EH (cell line): ENCODE measurements at regions not wholly inside any gene's neighbourhood (a gene's known extent, or its start where the extent isn't known, plus 50 kb on each side); places are given as distances from the start of the nearest gene placed in this dataset.

Experiments
- DNase-seq: peaks from one replicate; pipeline ENCODE4 v3.0.0-alpha.2; 2015; ENCODE audit warnings: low read depth

DNA sequence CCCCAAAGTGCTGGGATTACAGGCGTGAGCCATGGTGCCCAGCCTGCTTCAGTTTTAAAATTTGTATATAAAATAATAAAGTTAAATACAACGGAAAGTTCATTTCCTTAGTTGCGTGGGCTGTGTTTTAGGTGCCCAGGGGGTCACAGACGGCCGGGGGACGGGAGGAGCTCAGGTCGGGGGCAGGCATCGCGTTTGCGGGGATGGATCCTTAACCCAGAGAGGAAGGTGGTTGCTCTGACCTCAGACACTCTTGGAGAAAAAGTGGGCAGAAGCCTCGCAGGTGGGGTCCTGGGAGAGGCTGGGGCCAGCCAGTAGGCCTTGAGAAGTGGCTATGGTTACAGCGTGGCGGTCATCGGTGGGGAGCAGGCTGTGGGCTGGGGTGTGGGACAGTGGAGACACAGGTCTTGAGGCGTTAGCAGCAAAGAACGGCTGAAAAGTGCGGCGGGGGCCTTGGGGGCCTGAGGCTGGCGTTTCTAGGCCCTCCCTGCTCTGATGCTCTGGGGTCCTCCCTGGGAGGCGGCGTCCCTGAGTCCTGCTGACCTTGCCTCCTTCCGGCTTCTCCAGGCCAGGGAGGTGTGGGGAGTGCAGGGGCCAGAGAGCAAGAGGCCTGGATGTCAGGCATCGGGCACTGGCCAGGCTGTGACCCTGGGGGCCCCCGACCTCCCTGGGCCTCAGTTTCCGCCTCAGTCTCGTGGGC, 54.4 kb downstream of the UNCX start:
- DNase-seq: no peak

GRCh38 chr7:1287752-1288201, 55.1 kb downstream of the UNCX start:
- DNase-seq: no peak

GRCh38 chr7:1288390-1288995, 55.8 kb downstream of the UNCX start:
- DNase-seq: no peak

GRCh38 chr7:1288996-1289551, 56.4 kb downstream of the UNCX start:
- no peak for DNase-seq

DNA sequence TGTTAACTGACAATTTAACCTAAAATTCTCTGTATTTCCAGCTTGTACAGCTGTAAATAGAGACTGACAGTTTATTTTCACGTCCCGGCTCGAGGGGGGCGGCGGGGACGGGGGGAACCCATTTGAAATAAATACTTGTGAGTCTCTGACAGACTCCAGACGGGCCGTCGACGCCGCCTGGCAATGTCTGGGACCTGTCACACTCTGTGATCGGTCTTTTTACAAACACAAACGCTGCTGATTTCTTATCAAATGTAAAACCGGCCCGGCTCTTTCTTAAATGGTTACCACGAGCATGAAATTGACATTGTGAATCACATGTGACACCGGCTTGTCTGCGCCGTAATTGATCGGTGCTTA, 57.0 kb downstream of the UNCX start:
- DNase-seq: no peak

DNA sequence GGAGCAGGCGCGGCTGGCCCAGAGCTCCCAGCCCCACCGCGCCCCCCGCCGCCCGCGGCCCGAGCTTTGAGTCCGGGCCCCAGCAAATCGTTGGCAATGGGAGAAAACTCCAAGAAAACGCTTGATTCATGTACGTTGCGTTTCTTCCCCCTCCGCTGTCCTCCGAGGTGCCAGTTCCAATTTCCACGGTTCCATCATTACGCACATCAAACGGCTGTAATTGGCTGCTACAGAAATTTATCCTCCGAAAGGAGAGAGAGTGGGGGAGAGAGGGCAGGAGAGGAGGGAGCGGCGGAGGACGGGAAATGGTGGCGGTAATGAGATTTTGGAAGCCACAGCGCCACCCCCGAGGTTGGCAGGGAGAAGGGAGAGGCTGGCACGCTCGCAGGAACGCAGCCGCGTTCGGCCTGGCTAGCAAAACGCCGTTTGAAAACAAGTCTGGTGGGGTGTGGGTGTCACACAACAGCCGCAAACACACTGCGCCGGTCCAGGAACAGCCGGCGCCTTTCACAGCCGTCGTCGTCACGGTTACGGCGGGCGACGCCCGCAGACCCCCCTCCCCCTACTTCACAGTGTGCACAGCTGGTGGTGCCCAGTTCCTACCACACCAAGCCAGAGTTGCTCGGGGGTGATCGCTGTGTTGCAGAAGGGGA, 57.5 kb downstream of the UNCX start:
- peak; percentile 36 for DNase-seq

DNA sequence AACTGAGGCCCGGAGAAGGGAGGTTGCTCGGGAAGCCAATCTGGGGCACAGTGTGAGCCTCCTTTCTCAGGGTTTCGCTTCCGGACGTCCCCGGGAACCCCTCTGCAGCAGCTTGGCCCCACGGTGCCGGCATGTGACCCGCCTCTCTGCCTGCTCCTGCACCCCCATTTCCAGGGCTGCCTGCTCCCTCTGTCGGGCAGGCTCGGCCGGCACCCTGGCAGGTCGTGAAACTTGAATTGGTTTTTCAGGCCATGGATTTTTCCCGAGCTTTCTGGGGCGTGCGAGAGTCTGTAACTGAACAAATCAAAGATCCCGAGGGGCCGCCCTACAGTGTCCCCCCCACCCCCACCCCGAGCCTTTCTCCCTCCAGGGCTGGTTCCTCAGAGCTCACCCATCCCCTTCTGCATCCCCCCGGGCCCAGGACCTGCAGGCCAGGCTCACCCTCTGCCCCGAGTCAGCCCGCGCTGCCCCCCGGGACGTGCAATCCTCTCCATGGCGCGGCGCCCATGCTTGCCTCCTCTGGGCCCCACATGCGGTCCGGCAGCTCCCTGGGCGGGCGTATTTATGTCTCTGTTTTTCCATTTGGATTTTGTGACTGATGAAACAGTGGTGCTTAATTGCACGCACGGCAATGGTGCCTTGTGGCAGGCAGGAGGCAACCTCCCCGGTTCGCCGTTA, 58.1 kb downstream of the UNCX start:
- DNase-seq: peak; percentile 61

- DNase-seq: no peak
These were observed 58.7 kb downstream of the UNCX start for GRCh38 chr7:1291357-1291689.

DNA sequence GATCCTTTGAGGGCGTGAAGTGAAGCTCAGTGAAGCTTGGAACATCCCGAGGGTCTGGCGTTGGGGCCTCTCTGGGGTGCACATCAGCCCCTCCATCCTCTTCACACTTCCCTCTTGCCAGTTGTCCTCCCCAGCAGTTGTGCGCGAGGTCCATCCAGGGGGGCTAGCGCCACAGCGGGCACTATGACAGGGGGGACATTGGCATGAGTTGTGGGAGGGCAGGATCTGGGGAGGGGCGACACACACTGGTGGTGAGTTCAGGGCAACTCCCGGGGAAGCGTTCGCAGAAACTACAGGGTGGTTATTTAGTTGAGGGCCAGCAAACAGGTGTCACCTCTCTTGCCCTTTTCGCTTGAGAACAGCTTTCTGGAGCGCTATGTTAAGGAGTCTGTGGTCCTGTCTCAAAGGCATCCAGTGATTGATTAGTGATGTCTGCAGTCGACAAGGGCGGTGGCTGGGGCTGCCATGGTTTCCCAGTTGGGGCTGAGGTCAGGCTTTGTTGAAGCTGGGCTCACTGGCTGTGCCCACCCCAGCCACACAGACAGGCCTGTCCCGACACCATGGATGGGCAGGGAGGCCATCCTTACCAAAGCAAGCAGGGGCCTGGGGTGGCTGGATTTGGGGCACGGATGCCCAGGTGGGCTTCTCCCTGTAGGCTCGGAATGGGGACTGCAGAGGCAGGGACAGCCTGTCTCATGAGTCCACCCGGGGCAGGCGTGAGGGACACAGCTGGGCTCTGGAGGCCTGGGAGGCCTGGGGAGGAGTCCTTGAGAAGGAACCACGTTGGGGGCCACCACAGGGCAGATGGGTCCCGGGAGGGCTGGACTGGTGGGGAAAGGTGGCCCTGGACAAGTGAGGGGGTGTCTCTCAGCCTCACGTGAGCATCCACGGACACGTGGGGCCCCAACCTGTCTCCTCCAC, 59.4 kb downstream of the UNCX start:
- DNase-seq: no peak

DNA sequence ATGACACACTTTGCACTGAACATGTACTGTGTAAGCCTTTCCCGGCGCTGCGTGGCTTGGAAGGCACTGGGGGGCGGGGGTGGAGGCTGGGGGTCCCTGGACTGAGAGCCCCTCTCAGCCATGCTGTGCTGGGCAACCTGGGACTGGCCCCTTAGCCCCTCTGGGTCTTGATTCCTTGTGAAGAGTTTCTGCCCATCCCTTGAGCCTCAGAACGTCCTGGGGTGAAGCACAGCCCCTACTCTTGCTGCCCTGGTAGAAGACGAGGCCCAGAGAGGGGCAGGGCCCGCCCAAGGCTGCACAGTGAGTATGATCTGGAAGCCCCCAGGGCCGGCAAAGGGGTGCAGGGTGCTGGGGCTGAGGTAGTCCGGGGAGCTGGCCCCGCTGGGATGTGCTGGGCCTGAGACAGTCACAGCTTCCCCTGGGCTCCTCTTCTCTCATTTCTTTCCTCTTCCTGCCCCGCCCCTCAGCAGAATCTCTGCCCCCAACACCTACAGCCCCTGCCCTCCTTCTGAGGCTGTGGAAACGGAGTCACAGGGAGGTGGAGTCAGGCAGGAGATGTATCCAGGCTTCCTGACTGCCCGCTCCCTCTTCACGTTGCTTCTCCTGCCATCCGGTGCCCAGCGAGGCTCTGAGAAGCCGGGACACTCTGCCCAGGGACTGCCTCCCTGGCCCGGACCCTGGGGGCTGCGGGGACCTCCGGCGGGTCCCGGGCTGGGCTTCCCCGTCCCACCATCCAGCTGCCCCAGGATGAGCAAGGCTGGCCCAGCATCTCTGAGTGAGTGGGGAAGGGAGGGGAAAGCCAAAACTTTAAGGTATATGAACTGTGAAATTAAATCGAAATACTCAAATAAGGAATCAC, 60.5 kb downstream of the UNCX start:
- DNase-seq: no peak

DNA sequence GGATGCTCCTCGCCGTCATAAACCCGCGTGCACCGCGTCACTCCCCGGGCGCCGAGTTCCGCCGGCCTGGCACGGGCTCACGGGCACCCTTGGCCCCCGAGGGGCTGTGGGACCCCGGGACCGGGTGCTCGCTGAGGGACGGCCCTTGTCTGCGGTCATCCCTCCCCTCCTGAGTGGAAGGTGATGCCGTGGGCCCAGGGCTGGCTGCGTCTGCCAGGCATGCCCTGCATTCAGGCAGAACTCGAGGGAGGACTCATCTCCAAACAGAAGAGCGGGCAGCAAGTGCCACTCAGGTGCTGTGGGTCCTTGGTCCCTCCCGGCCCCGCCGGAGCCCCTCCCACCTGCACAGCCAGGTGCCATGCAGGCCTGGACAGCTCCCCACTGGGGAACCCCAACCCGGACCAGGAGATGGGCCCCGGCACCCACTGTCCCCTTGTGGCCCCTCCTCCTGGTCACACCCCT, 61.3 kb downstream of the UNCX start:
- no peak for DNase-seq

DNA sequence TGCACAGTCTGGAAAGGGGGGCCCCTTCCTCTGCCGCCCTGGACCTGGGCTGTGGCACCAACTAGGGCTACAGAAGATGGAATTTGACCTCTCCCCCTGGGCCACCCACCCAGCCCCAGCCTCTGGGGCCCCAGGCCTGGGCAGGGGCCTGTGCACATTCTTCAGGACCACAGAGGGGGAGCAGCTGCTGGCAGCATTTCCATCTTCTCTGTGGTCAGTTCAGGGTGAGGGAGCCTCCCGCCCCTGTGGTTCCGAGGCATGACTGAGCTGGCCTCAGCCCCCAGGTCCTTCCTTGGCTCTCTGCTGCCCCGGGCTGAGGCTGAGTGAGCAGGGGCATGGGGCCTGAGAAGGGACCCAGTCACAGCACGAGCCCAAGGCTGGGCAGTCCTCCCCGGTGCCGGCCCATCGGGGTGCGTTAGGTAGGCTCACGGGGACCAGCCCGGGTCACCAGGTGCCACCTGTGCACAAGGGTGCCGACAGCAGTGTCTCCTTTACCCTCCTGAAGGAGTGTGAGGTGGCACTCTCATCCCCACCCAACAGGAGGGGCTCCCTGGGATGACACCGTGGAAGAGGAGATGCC, 63.2 kb downstream of the UNCX start:
- no peak for DNase-seq

DNA sequence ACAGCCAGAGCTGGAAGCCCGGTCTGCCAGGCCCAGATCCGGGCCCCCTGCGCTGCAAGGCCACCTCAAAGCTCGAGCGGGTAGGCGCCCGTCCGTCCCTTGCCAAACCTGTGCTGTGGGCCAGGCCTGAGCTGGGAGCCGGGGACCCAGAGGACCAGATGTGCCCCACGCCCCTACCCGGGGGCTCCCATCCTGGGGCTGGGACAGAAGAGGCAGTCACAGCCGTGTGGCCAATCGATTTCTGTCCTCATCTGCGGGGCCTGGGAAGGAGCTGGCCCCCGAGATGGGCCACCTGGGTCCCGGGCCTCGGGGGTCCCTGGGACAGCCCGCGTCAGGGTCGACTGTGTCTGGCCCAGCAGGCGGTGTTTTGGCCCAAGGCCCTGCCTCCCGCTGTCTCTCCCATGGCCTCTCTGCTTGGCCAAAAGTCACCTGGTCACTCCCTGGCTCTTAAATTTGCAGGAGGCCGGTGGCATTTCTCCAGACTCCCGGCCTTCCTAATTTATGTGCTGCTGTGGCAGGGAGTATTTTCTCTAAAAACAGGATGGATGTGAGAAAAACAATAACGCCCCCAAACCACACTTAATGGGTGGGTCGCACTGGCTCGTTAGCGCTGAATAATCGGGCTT, 63.8 kb downstream of the UNCX start:
- no peak for DNase-seq

DNA sequence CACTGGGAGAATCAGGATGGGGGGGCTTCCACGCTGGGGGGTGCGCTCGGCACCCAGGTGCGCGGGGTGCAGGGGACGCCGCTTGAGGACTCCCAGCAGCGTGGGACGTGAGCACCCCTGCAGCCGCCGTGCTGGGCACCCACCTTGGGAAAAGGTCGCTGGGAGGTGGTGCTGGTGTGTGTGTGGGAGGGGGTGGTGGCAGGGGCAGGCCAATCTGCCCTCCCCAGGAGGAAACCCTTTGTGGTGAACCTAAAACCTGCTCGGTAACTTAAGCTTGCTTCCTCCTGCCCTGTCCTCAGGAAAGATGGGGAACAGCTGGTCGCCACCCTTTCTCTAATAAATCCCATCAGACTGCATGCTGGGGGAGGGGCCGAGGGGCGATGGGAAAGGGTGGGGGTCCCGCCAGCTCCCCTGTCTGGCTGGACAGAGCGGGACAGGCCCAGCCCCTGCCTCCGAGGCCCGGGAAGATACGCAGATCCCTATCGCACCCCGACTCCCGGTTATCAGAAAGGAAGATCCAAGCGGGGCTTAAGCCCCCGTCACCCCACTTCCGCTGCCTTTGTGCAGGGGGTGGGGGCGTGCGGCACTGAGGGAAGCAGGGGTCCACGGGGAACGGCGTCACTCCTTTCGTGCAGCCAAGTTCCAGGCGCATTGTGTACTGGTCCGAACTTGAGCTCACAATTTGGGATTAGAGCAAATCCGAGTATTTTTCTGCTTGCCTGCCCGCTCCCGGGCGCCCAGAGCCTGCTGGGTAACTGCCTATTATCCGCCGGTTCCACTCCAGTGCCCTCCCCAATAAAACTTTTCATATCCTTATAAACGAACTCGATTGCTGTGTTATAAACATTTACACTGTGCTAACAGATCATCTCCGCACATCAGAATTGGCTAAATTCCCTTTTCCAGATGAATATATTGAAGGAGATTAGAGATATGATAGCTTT, 64.6 kb downstream of the UNCX start:
- DNase-seq: no peak

- DNase-seq: no peak
These were observed 65.6 kb downstream of the UNCX start for GRCh38 chr7:1298051-1298930.

GRCh38 chr7:1298931-1299885, 66.5 kb downstream of the UNCX start:
- no peak for DNase-seq
